GM12873 (cell line): ENCODE measurements at regions not wholly inside any gene's neighbourhood (a gene's known extent, or its start where the extent isn't known, plus 50 kb on each side); places are given as distances from the start of the nearest gene placed in this dataset.

ENCODE experiments used
- CTCF ChIP-seq: IDR thresholded peaks from 2 replicates; pipeline ENCODE4 v1.5.1; 2012; ENCODE audit warnings: low read depth, mild to moderate bottlenecking, moderate library complexity, low read length, control low read depth; ENCODE audit not compliant: insufficient read depth; ENCODE audit errors: missing control alignments

- no peak for TF ChIP-seq CTCF
Observed at GRCh38 chr7:16040346-16040745, 353.9 kb upstream of the MEOX2 start.

GRCh38 chr7:16038906-16039305 lies 352.4 kb upstream of the MEOX2 start:
- no peak for TF ChIP-seq CTCF

GRCh38 chr7:16035392-16035791 lies 348.9 kb upstream of the MEOX2 start:
- TF ChIP-seq CTCF, result no peak

- no peak for TF ChIP-seq CTCF
Observed at GRCh38 chr7:16034866-16035265, 348.4 kb upstream of the MEOX2 start.

- no peak for TF ChIP-seq CTCF
Observed at GRCh38 chr7:16034353-16034752, 347.9 kb upstream of the MEOX2 start.

- TF ChIP-seq CTCF, result no peak
Observed at GRCh38 chr7:16033233-16033632, 346.8 kb upstream of the MEOX2 start.

- TF ChIP-seq CTCF, result no peak
Observed at GRCh38 chr7:16028636-16029035, 342.2 kb upstream of the MEOX2 start.

GRCh38 chr7:16028103-16028502 lies 341.6 kb upstream of the MEOX2 start:
- no peak for TF ChIP-seq CTCF
